ENCODE measurements at regions not wholly inside any gene's neighbourhood (a gene's known extent, or its start where the extent isn't known, plus 50 kb on each side); places are given as distances from the start of the nearest gene placed in this dataset.

DNA sequence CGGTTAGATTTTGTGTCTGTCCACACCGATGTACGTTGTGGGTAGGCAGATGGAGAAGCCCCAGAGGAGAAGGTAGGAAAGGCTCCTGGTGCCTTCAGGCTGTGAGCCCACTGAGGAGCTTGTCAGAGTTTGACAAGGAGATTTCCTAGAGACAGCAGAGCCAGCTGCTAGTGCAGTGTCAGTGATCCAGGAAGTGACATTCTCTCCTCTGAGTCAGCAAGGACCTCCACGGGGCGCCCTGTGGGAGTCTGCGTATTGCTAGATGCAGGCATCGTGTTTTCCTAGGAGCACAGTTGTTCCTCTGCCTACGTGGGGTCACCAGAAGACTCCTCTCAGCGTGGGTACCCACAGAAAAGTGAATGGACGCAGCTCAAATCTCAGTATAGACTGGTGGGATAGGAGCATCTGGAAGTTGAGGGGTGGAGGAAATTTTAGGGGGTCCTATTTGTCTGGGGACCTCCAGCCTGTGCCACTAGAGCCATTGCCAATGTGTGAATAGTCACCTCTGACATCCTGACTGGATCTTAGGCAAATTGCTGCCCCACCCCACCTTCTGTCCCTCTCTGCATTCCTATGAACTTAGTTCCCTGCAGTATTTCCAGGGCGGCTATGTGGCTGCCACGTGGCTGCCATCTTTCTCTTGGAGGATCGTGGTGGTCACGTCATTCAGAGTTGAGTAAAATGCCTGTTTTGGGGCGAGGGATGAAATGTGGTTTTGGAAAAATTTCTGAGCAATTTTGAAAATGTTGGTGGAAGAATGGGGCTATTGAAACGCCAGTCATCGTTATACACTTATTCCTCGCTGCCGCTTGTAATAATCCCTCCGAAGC, 84.8 kb upstream of the KLHL25 start:
- Histone ChIP-seq H3K27me3 (ENCODE audit: control insufficient read depth, insufficient read depth, low read length) (no peaks in the 10 kb centered on the region), H3K36me3 (ENCODE audit: control insufficient read depth, insufficient read depth, low read length) (no peaks in the 10 kb centered on the region), H3K4me3 (ENCODE audit: low read depth, low read length) (no peak overlapping the region)
- no peak for DNase-seq (ENCODE audit: low read depth)
- TF ChIP-seq, protein P1, sequence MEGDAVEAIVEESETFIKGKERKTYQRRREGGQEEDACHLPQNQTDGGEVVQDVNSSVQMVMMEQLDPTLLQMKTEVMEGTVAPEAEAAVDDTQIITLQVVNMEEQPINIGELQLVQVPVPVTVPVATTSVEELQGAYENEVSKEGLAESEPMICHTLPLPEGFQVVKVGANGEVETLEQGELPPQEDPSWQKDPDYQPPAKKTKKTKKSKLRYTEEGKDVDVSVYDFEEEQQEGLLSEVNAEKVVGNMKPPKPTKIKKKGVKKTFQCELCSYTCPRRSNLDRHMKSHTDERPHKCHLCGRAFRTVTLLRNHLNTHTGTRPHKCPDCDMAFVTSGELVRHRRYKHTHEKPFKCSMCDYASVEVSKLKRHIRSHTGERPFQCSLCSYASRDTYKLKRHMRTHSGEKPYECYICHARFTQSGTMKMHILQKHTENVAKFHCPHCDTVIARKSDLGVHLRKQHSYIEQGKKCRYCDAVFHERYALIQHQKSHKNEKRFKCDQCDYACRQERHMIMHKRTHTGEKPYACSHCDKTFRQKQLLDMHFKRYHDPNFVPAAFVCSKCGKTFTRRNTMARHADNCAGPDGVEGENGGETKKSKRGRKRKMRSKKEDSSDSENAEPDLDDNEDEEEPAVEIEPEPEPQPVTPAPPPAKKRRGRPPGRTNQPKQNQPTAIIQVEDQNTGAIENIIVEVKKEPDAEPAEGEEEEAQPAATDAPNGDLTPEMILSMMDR (IDR thresholded peaks at IDR 0.05; ENCODE audit: insufficient read depth, low read length, poor library complexity, severe bottlenecking): no peak

GRCh38 chr15:85880501-85881190, 85.9 kb upstream of the KLHL25 start:
- no peak for DNase-seq (ENCODE audit: low read depth)
- TF ChIP-seq, protein P1 (IDR thresholded peaks at IDR 0.05; ENCODE audit: insufficient read depth, low read length, poor library complexity, severe bottlenecking): no peak
- H3K4me3 ChIP-seq (ENCODE audit: low read depth, low read length): no peak overlapping the region
- no peaks in the 10 kb centered on the region for H3K36me3 ChIP-seq (ENCODE audit: control insufficient read depth, insufficient read depth, low read length)
- H3K27me3 ChIP-seq (ENCODE audit: control insufficient read depth, insufficient read depth, low read length): no peaks in the 10 kb centered on the region

- H3K36me3 ChIP-seq (ENCODE audit: control insufficient read depth, insufficient read depth, low read length): no peaks in the 10 kb centered on the region
- TF ChIP-seq, protein P1 (IDR thresholded peaks at IDR 0.05; ENCODE audit: insufficient read depth, low read length, poor library complexity, severe bottlenecking): no peak
- no peak overlapping the region for H3K4me3 ChIP-seq (ENCODE audit: low read depth, low read length)
- no peaks in the 10 kb centered on the region for H3K27me3 ChIP-seq (ENCODE audit: control insufficient read depth, insufficient read depth, low read length)
- no peak for DNase-seq (ENCODE audit: low read depth)
Observed at GRCh38 chr15:85886309-85886811, 91.6 kb upstream of the KLHL25 start.

DNA sequence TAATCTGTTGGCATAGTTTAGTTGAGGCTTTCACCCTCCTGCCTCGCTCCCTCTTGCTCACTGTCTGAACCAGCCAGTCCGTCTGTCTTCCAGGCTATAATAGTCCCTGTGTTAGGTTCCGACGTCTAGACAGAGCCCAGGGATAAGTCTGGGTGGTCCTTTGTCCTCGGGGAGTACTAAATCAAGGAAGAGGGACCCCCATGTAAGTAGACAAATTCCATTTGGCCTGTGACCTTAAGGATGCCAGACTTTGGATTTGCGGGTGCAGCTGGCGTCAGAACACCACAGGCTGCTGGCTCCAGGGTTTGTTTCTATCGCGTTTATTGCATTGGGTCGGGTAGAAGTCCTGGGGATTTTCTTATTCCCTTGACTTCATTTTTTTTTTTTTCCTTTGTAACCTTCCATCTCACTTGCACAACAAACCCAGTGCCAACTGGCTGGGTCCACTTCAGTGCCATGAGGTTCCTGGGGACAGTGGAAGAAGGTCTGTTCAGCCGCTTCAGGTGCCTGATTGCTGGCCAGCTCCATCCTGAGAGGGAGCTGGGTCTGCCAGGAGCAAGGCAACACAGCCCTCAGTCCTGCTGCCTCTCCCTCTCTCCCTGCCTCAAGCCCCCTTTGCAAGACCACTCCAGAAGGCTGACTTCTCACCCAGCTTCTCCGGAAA, 95.4 kb upstream of the KLHL25 start:
- DNase-seq (ENCODE audit: low read depth): no peak
- TF ChIP-seq, protein P1 (IDR thresholded peaks at IDR 0.05; ENCODE audit: insufficient read depth, low read length, poor library complexity, severe bottlenecking): no peak
- no peaks in the 10 kb centered on the region for H3K27me3 ChIP-seq (ENCODE audit: control insufficient read depth, insufficient read depth, low read length)
- no peaks in the 10 kb centered on the region for H3K36me3 ChIP-seq (ENCODE audit: control insufficient read depth, insufficient read depth, low read length)
- H3K4me3 ChIP-seq (ENCODE audit: low read depth, low read length): no peak overlapping the region

GRCh38 chr15:85890620-85890980, 95.9 kb upstream of the KLHL25 start:
- TF ChIP-seq, protein P1 (IDR thresholded peaks at IDR 0.05; ENCODE audit: insufficient read depth, low read length, poor library complexity, severe bottlenecking): no peak
- no peaks in the 10 kb centered on the region for H3K27me3 ChIP-seq (ENCODE audit: control insufficient read depth, insufficient read depth, low read length)

More at GRCh38 chr15:85890620-85890980, 95.9 kb upstream of the KLHL25 start:
- Histone ChIP-seq H3K36me3 (ENCODE audit: control insufficient read depth, insufficient read depth, low read length) (no peaks in the 10 kb centered on the region), H3K4me3 (ENCODE audit: low read depth, low read length) (no peak overlapping the region)
- no peak for DNase-seq (ENCODE audit: low read depth)
